Ishikawa (cell line): ENCODE measurements at regions not wholly inside any gene's neighbourhood (a gene's known extent, or its start where the extent isn't known, plus 50 kb on each side); places are given as distances from the start of the nearest gene placed in this dataset.

Experiments used
- CEBPB ChIP-seq: IDR thresholded peaks from 2 replicates; pipeline ENCODE4 v1.6.1; 2012
- CREB1 ChIP-seq: IDR thresholded peaks from 2 replicates; pipeline ENCODE4 v1.6.1; 2012; ENCODE audit warnings: low read depth
- EGR1 ChIP-seq: IDR thresholded peaks from 2 replicates; pipeline ENCODE4 v1.6.1; 2012
- EP300 ChIP-seq: IDR thresholded peaks from 2 replicates; pipeline ENCODE4 v1.6.1; 2012; ENCODE audit warnings: borderline replicate concordance
- FOXM1 ChIP-seq: IDR thresholded peaks from 2 replicates; pipeline ENCODE4 v1.6.1; 2012; ENCODE audit warnings: low read depth, borderline replicate concordance
- MAX ChIP-seq: IDR thresholded peaks from 2 replicates; pipeline ENCODE4 v1.6.1; 2012
- NFIC ChIP-seq: IDR thresholded peaks from 2 replicates; pipeline ENCODE4 v1.6.1; 2012
- RAD21 ChIP-seq: IDR thresholded peaks from 2 replicates; pipeline ENCODE4 v1.6.1; 2012; ENCODE audit warnings: low read depth
- REST ChIP-seq: IDR thresholded peaks from 2 replicates; pipeline ENCODE4 v1.6.1; 2012; ENCODE audit warnings: low read depth, mild to moderate bottlenecking
- TAF1 ChIP-seq: IDR thresholded peaks from 2 replicates; pipeline ENCODE4 v1.6.1; 2012; ENCODE audit warnings: low read depth, mild to moderate bottlenecking
- TCF12 ChIP-seq: IDR thresholded peaks from 2 replicates; pipeline ENCODE4 v1.6.1; 2012; ENCODE audit warnings: low read depth
- USF1 ChIP-seq: IDR thresholded peaks from 2 replicates; pipeline ENCODE4 v1.6.1; 2012
- YY1 ChIP-seq: IDR thresholded peaks from 2 replicates; pipeline ENCODE4 v1.6.1; 2012; ENCODE audit warnings: low read depth
- ZBTB7A ChIP-seq: IDR thresholded peaks from 2 replicates; pipeline ENCODE4 v1.6.1; 2012; ENCODE audit warnings: low read depth

DNA sequence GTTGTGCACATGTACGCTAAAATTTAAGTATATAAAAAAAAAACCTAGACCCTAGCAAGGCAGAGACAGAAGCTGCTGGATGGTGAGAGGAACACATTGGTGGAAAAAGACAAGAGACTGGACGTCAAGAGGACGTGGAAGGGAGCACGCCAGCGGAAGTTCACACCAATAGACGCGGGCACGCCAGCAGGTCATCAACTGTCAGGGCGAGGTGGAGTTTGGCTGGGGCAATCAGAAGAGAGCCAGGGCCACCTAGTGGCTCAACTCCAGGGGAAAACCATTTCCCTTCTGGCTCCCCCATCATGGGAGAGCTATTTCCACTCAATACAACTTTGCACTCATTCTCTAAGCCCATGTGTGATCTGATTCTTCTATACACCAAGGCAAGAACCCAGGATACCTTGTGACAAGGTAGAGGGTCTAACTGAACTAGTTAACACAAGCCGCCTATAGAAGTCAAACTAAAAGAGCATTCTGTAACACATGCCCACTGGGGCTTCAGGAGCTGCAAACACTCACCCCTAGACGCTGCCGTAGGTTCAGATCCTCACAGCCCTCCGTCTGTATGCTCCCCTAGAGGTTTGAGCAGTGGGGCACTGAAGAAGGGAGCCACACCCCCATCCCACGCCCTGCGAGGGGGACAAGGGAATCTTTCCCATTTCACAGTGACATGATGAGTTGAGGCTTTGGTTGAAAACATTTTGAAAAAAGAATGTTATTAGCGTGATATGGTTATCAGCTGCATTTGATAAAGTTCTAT lies 702.7 kb downstream of the TMTC2 start:
- TF ChIP-seq TAF1 (no peak), YY1 (no peak), CEBPB (no peak), CREB1 (no peak), REST (no peak), RAD21 (peak; percentile 51; the same call in 1 of the 2 replicates), TCF12 (no peak), MAX (no peak), EP300 (no peak), NFIC (no peak), USF1 (no peak), FOXM1 (no peak), ZBTB7A (no peak), EGR1 (no peak)
